Spleen (tissue), 11 donors: ENCODE measurements at regions not wholly inside any gene's neighbourhood (a gene's known extent, or its start where the extent isn't known, plus 50 kb on each side); places are given as distances from the start of the nearest gene placed in this dataset.

Experiments used
- DNase-seq: peaks from one replicate; pipeline ENCODE4 v3.0.0-alpha.2; 2020
- H3K27ac ChIP-seq, 8 donors: fragments of 200-600 bp; sonication (generic) in 7 of 8; 1 replicate in 4 of 8; 2 replicates in 4 of 8; pipeline versions ENCODE4 v1.5.0 to v1.8.0; 2016 to 2021; ENCODE audit warnings: inconsistent platforms in 4 of 8, mild to moderate bottlenecking in 4 of 8, moderate library complexity in 1 of 8
- H3K27me3 ChIP-seq, 7 donors: fragments of 200-600 bp; sonication (generic) in 6 of 7; replicated peaks in 1 of 7; 1 replicate in 4 of 7; 2 replicates in 3 of 7; pipeline versions ENCODE4 v1.5.0 to v1.8.0; 2016 to 2021; ENCODE audit warnings: inconsistent platforms in 3 of 7, mild to moderate bottlenecking in 1 of 7
- H3K36me3 ChIP-seq, 6 donors: fragments of 200-600 bp; sonication (generic) in 5 of 6; 1 replicate in 4 of 6; 2 replicates in 2 of 6; pipeline versions ENCODE4 v1.5.0 to v1.8.0; 2016 to 2021; ENCODE audit warnings: inconsistent platforms in 2 of 6
- H3K4me1 ChIP-seq, 6 donors: fragments of 200-600 bp; sonication (generic) in 5 of 6; 1 replicate in 3 of 6; 2 replicates in 3 of 6; pipeline versions ENCODE4 v1.5.0 to v1.8.0; 2016 to 2021; ENCODE audit warnings: inconsistent platforms in 3 of 6
- H3K4me3 ChIP-seq, 8 donors: fragments of 200-600 bp; sonication (generic) in 7 of 8; 1 replicate in 4 of 8; 2 replicates in 4 of 8; pipeline versions ENCODE4 v1.5.0 to v1.8.0; 2016 to 2021; ENCODE audit warnings: inconsistent platforms in 4 of 8, mild to moderate bottlenecking in 4 of 8, moderate library complexity in 2 of 8
- H3K9me3 ChIP-seq, 8 donors: fragments of 200-600 bp; sonication (generic) in 7 of 8; 1 replicate in 4 of 8; 2 replicates in 4 of 8; pipeline versions ENCODE4 v1.5.0 to v1.8.0; 2016 to 2021; ENCODE audit warnings: inconsistent platforms in 4 of 8
- CTCF ChIP-seq, 11 experiments: fragments of 200-600 bp in 7 of 11; fragments of 450-650 bp in 4 of 11; sonication (generic) in 4 of 11; IDR thresholded peaks in 8 of 11; conservative IDR thresholded peaks in 3 of 11; 1 replicate in 7 of 11; 2 replicates in 4 of 11; pipeline versions ENCODE4 v1.4.0 to v1.8.0; 2016 to 2021; ENCODE audit warnings: antibody characterized with exemption in 11 of 11, inconsistent platforms in 4 of 11, mild to moderate bottlenecking in 1 of 11
- POLR2A ChIP-seq, 3 donors: fragments of 450-650 bp; IDR thresholded peaks; one replicate each; pipeline ENCODE4 v1.5.1; 2017; ENCODE audit warnings: antibody characterized with exemption in 3 of 3, mild to moderate bottlenecking in 1 of 3
- POLR2AphosphoS5 ChIP-seq, 3 donors: sonication (generic); formaldehyde crosslinking; IDR thresholded peaks; one replicate each; pipeline ENCODE4 v1.5.1; 2017; ENCODE audit warnings: antibody characterized with exemption in 3 of 3
- WGBS, 5 donors: extraction: QIAGEN DNeasy Blood & Tissue Kit in 3 of 5; methylation state at CpG; one replicate each; pipeline versions ENCODE4 v1.1.5 to v1.1.7; 2013 to 2018; 5-methylcytosine and 5-hydroxymethylcytosine counted together
- intact Hi-C: fragments of 100-400 bp; cut with DNase I; formaldehyde crosslinking; loops from one replicate; pipeline ENCODE4 v1.15.0; 2023; ENCODE audit warnings: low total_unique reads
- donor health status: healthy with polysubstance abuse.
- donor health status: DM: no; HTN: no; CAD: no; lungs with moderate emphysema.
- donor health status: DM: no; HTN: no; CAD: no.
- donor health status: Bipolar disorder and iron deficiency.
- donor health status: healthy.
- donor health status: DM: no; HTN: no; CAD: no.
- donor health status: DM: yes; HTN: yes; CAD: no.

GRCh38 chr14:101453225-101453624 lies 108.1 kb upstream of the DIO3 start:
- intact Hi-C loops: no loop called here
- Histone ChIP-seq H3K36me3 (no peaks in the 10 kb centered on the region), H3K4me3 (no peak overlapping the region), H3K27me3 (peaks cover 6 to 82% (median 34%) of the 10 kb centered on the region in 7 donors), H3K9me3 (no peaks in the 10 kb centered on the region), H3K4me1 (peaks cover 0 to 15% (median 6%) of the 10 kb centered on the region in 6 donors), H3K27ac (no peak overlapping the region)
- DNase-seq: no peak
- TF ChIP-seq POLR2AphosphoS5 (IDR thresholded peaks at IDR 0.05) (no peak), POLR2A (IDR thresholded peaks at IDR 0.05) (no peak), CTCF (IDR thresholded peaks at IDR 0.05 in 8 of 11, conservative IDR thresholded peaks at IDR 0.05 in 3 of 11) (no peak)
- 84 to 91% (median 86%) methylated on average over 7 of the region's 7 CpGs for WGBS, 5 donors

- Histone ChIP-seq H3K9me3 (no peaks in the 10 kb centered on the region), H3K4me3 (no peak overlapping the region), H3K36me3 (no peaks in the 10 kb centered on the region), H3K27ac (no peak overlapping the region), H3K4me1 (peaks cover 0 to 25% (median 16%) of the 10 kb centered on the region in 6 donors), H3K27me3 (peaks cover 7 to 84% (median 44%) of the 10 kb centered on the region in 7 donors)
- TF ChIP-seq POLR2A (IDR thresholded peaks at IDR 0.05) (no peak), CTCF (IDR thresholded peaks at IDR 0.05 in 8 of 11, conservative IDR thresholded peaks at IDR 0.05 in 3 of 11) (no peak), POLR2AphosphoS5 (IDR thresholded peaks at IDR 0.05) (no peak)
- 78 to 88% (median 84%) methylated on average over 4 of the region's 4 CpGs for WGBS, 5 donors
- peak; percentile 7 for DNase-seq
- intact Hi-C loops: no loop called here
Observed at GRCh38 chr14:101454229-101454628, 107.1 kb upstream of the DIO3 start.

GRCh38 chr14:101456246-101457175 lies 104.8 kb upstream of the DIO3 start:
- DNase-seq: peak; percentile 31
- H3K27me3 ChIP-seq: peaks cover 7 to 87% (median 56%) of the 10 kb centered on the region in 7 donors
- H3K36me3 ChIP-seq: no peaks in the 10 kb centered on the region
- no peak for TF ChIP-seq POLR2A (IDR thresholded peaks at IDR 0.05)
- TF ChIP-seq CTCF (IDR thresholded peaks at IDR 0.05 in 8 of 11, conservative IDR thresholded peaks at IDR 0.05 in 3 of 11): no peak
- TF ChIP-seq POLR2AphosphoS5 (IDR thresholded peaks at IDR 0.05): no peak
- H3K27ac ChIP-seq: no peak overlapping the region
- H3K4me3 ChIP-seq: peak overlapping the region in 1 of 8 donors; percentile 11
- WGBS, 5 donors: 18 to 22% (median 20%) methylated on average over 32 of the region's 32 CpGs
- intact Hi-C loops: no loop called here
- peaks cover 0 to 28% (median 19%) of the 10 kb centered on the region in 6 donors for H3K4me1 ChIP-seq
- H3K9me3 ChIP-seq: no peaks in the 10 kb centered on the region

- no peak for TF ChIP-seq POLR2A (IDR thresholded peaks at IDR 0.05)
- no peak for TF ChIP-seq POLR2AphosphoS5 (IDR thresholded peaks at IDR 0.05)
- no peak for TF ChIP-seq CTCF (IDR thresholded peaks at IDR 0.05 in 8 of 11, conservative IDR thresholded peaks at IDR 0.05 in 3 of 11)
- H3K9me3 ChIP-seq: no peaks in the 10 kb centered on the region
- no peak overlapping the region for H3K27ac ChIP-seq
- DNase-seq: peak; percentile 48
- 6 to 12% (median 10%) methylated on average over 12 to 85 of the region's 85 CpGs for WGBS, 5 donors
- intact Hi-C loops: no loop called here
- no peaks in the 10 kb centered on the region for H3K36me3 ChIP-seq
- H3K27me3 ChIP-seq: peaks cover 7 to 84% (median 56%) of the 10 kb centered on the region in 7 donors
- peak overlapping the region in 2 of 8 donors; percentile 2 to 11 for H3K4me3 ChIP-seq
- peaks cover 0 to 28% (median 19%) of the 10 kb centered on the region in 6 donors for H3K4me1 ChIP-seq
Observed at GRCh38 chr14:101457301-101457935, 103.9 kb upstream of the DIO3 start.
